RPMI8226 (cell line): ENCODE measurements at regions not wholly inside any gene's neighbourhood (a gene's known extent, or its start where the extent isn't known, plus 50 kb on each side); places are given as distances from the start of the nearest gene placed in this dataset.
A peak's percentile ranks its signal among the peaks of the same experiment; 100 is the strongest.
"Not testable (repeated sequence)": the region's sequence is repeated elsewhere in the genome, so short reads cannot be mapped to it uniquely, and the experiment has no call there.

Experiments
- DNase-seq: peaks from one replicate; pipeline ENCODE4 v3.0.0-alpha.2; 2015

GRCh38 chr7:76117306-76117991 lies 69.5 kb downstream of the MDH2 start:
- not testable (repeated sequence) for DNase-seq

DNA sequence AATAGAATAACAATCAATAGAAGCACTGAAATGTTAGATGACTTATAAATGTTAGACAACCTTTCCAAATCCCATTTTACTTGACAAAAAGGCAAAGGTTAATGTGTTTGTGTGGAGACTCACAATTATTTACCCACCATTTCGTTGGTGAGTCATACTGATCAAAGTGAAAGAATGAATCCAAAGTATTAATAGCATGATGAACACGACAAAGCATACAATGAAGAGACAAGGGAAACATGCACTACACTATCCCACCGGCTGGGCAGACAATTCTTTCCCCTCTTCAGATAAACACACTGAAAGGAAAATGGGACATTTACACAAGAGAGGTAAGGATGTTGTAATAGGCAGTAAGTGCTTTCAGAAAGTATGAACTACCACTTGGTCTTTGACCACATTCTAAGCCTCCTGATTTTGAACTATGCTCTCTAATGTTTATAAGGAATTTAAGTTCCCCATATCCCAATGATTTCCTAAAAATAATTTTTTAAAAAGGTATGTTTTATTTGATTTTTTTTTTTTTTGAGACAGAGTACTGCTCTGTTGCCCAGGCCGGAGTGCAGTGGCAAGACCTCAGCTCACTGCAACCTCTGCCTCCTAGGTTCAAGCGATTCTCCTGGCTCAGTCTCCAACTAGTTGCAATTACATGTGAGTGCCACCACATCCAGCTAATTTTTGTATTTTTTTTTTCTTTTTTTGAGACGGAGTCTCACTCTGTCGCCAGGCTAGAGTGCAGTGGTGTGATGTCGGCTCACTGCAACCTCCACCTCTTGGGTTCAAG lies 70.5 kb downstream of the MDH2 start:
- not testable (repeated sequence) for DNase-seq

DNA sequence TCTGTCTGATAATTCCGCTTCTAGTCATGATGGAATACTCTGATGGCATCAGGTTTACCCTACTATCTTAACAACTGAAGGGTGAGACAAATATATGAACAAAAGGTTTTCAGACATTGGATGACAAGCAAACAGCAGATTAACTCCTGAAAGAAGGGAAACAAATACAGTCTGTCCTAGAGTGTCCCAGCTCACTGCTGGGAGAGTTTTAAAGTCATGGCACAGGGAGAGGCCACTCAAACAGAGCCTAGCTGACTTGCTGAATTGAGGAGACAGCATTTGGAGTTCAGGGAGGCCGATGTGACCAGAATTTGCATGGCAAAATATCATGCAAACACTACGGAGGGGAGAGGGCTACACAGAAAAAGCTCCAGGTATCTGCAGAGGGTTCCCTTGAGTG lies 73.1 kb downstream of the MDH2 start:
- DNase-seq = no peak

- no peak for DNase-seq
These were observed 74.8 kb downstream of the MDH2 start for GRCh38 chr7:76122516-76123239.

DNA sequence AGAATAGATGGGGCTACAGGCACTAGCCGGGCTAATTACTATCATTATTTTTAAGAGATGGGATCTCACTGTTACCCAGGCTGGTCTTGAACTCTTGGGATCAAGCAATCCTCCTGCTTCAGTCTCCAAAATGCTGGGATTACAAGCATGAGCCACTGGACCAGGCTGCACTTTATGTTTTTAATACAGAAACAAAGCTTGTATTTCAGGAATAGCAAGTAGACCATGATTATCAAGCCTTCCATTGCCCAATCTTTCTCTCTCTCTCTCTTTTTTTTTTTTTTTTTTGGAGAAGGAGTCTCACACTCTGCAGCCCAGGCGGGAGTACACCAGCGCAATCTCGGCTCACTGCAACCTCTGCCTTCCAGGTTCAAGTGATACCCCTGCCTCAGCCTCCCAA lies 75.4 kb downstream of the MDH2 start:
- DNase-seq = no peak

DNA sequence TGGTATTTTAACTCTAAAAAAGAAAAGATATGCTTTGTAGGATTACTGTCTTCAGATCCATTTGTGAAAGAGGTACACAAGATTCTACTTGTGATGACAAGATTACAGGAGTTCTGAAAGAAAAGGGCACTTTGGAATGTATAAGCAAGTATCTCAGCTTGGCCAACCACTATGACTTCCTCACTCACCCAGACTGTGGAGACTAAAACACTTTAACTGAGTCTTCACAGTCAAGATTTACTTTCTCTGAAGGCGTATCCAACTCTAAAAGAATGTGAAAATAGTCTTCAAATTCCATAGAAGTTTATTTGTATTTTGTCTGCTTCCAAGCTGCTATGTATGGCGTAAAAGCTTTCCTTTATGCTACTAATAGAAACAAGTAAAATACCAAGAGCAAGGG lies 76.1 kb upstream of the SRRM3 start:
- DNase-seq = no peak

- DNase-seq = no peak
These were observed 75.1 kb upstream of the SRRM3 start for GRCh38 chr7:76126632-76127031.

- DNase-seq = no peak
These were observed 72.3 kb upstream of the SRRM3 start for GRCh38 chr7:76129366-76129765.

DNA sequence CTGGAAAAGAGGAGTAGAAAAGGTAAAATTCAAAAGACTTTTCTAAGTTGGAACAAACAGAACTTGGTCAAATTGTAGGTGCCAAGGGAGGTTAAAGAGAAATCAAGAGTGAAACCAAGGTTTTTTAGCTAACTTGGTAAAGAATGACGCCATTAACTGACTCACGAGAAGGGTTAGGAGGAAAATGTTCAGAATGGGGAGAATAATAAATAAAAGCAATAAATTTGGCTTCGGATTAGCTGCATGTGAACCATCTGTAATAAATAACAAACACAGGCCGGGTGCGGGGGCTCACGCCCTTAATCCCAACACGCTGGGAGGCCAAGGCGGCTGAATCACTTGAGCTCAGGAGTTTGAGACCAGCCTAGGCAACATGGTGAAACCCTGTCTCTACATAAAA lies 71.9 kb upstream of the SRRM3 start:
- no peak for DNase-seq

DNA sequence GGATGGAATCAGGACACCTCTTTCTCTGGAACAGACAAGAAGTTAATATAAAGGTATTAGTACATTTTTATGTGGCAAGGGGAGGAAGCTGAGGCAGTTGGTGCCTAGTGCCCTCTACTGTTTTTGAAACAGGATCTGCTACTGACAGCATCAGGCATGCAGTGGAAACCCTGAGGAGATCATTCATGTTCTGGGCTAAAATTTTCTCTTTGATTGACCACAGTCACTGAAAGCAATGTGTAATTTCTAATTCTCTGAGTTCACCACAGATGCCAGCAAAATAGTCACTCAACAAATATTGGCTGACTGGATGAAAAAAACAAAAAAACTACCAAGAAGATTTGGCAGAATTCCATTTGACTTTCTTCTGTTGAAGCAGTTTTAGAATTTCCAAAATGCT lies 71.0 kb upstream of the SRRM3 start:
- peak; percentile 17 for DNase-seq

GRCh38 chr7:76131887-76132286 lies 69.8 kb upstream of the SRRM3 start:
- not testable (repeated sequence) for DNase-seq

DNA sequence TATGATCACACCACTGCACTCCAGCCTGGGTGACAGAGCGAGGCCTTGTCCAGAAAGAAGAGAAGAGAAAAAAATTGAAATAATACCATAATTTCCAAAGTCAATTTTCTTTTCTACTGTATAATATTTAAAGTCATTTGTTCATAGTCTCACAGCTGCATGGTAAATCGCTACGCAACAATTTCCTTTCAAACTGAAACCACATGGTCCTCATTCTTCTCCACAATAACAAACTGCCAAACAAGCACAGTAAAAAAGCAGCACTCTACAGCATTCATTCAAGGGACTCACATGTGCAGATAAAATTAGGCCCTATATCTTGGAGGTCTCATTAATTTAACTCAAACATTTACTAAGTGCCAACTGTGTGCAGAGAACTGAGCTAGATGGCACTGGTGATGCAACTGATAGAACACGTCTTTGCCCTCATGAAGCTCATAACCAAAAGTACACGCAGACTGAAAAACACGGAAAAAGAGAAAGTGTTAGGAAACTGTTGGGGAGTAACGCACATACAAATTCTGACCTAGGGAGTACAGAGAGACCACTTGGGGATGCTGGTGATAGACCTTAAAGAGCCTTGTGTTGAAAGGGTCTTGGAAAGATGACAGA lies 68.4 kb upstream of the SRRM3 start:
- no peak for DNase-seq

GRCh38 chr7:76133839-76134238 lies 67.9 kb upstream of the SRRM3 start:
- no peak for DNase-seq

DNA sequence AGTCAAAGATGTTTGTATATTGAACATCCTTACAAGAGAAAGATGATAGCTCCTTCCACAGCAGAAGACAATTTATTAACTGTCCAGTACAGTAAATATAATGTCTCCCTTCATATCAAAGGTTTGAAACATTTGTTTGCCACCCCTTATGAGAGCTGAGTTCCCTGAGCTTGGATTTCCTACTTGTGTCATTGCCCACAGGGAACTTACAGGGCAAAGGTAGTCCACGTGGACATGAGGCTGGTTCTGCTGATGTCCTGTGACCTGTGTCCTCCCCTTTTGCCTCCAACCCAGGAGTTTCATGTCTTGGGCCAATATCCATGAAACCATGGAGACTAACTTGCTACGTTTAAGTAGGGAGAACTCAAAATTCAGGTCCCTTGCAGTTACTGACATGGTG lies 66.4 kb upstream of the SRRM3 start:
- DNase-seq = not testable (repeated sequence)

DNA sequence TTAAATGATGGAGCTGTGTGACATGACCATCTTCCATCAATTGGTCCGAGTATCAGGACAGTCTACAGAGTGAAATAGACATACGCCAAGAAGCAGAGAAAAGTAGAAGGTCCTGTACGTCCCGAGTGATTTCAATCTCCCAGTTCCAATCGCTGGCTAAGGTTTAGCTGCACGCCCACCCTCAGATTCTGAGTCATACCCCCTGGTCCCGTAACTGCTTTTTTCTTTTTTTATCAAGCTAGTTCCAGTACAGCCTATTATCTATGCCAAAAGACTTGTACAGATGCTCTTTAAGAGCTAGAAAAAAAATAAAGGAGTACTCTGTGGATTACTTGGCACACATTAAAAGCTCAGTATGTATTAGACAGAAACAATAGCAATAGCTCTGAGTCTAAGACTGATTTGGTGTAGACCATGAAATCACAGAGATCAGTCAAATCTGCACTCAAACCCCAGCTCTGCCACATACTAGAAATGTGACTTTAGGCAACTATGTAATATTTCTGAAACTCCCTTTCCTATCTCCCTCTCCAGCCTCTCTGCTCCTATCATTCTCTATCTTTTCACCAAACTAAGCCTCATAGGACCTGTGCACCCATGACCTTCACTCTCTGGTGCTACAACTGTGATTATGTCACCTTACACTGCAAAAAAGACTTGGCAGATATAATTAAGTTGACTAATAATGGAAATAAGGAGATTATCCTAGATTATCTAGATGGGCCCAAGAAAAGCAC lies 63.0 kb upstream of the SRRM3 start:
- not testable (repeated sequence) for DNase-seq

- DNase-seq = no peak
These were observed 62.0 kb upstream of the SRRM3 start for GRCh38 chr7:76139670-76140069.

- not testable (repeated sequence) for DNase-seq
These were observed 61.4 kb upstream of the SRRM3 start for GRCh38 chr7:76140259-76140658.

DNA sequence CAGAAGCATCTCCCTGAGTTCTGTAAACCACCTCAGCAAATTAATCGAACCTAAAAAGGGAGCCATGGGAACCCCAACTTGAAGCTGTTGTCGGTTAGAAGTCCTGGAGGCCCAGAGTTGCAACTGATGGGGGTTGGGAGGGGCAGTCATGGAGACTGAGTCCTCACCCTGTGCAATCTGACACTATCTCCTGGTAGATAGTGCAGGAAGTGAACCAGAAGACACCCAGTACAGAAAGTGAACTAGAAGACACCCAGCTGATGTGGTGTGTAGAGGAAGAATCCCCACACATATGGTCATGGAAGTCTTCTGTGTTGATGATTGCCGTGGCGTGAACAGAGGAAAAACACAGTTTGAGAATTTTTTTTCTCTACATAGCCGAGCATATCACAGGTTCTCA lies 58.8 kb upstream of the SRRM3 start:
- no peak for DNase-seq

GRCh38 chr7:76144664-76145270 lies 56.9 kb upstream of the SRRM3 start:
- not testable (repeated sequence) for DNase-seq

GRCh38 chr7:76146374-76146773 lies 55.3 kb upstream of the SRRM3 start:
- no peak for DNase-seq

DNA sequence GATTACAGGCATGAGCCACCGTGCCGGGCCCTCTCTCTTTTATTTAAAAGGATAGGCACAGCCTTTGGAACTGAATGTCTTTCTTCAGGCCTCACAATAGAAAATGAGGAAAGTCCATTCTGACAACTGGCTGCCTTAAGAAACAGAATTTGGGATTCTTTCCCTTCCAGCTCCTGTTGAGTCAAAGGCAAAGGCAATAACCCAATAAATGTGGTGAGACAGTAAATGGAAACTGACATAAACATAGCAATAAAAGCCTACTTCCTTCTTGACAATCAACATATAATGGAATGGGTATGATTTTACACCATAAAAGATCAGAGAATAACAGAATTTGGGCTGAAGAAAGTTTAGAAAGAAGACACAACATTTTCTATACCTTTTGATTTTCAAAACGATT lies 52.7 kb upstream of the SRRM3 start:
- not testable (repeated sequence) for DNase-seq
